OCI-LY7 (cell line): ENCODE measurements at regions not wholly inside any gene's neighbourhood (a gene's known extent, or its start where the extent isn't known, plus 50 kb on each side); places are given as distances from the start of the nearest gene placed in this dataset.
"Not testable (repeated sequence)": the region's sequence is repeated elsewhere in the genome, so short reads cannot be mapped to it uniquely, and the experiment has no call there.

ENCODE experiments used
- BruUV-seq: library from RNA; stranded (reverse); fragments of 400-500 nt; replicated peaks from 2 replicates; lab custom pipeline; 2021; lab: Mats Ljungman, UMichigan
- CTCF ChIA-PET: fragments of 300-600 bp; sonication (Branson Sonifier 250); formaldehyde crosslinking; loops from one replicate; lab custom pipeline; 2022; ENCODE audit warnings: antibody characterized with exemption; ENCODE audit not compliant: unreplicated experiment; lab: Charles Lee
- POLR2A ChIA-PET: fragments of 300-600 bp; sonication (Branson Sonifier 250); formaldehyde crosslinking; loops from one replicate; lab custom pipeline; 2022; ENCODE audit warnings: antibody characterized with exemption; lab: Charles Lee
- DNase-seq: peaks from one replicate; pipeline ENCODE4 v3.0.0-alpha.2; 2015; ENCODE audit warnings: low spot score
- H2AFZ ChIP-seq: fragments of 200-600 bp; sonication (generic), shearing (Covaris generic); 2 replicates; pipeline ENCODE4 v1.6.1; 2014; ENCODE audit warnings: mild to moderate bottlenecking, antibody characterized with exemption, low read length, moderate library complexity
- H3K27ac ChIP-seq: fragments of 200-600 bp; sonication (generic); 2 replicates; pipeline ENCODE4 v1.5.1; 2014; ENCODE audit warnings: mixed run types, low read depth, mild to moderate bottlenecking, moderate library complexity, low read length, inconsistent platforms; ENCODE audit not compliant: poor library complexity, severe bottlenecking
- H3K36me3 ChIP-seq: fragments of 200-600 bp; sonication (generic); 2 replicates; pipeline ENCODE4 v1.6.1; 2014; ENCODE audit warnings: mild to moderate bottlenecking, antibody characterized with exemption, low read length, moderate library complexity, mixed read lengths; ENCODE audit not compliant: insufficient read depth
- H3K4me1 ChIP-seq: fragments of 200-600 bp; sonication (generic); 2 replicates; pipeline ENCODE4 v1.5.1; 2014; ENCODE audit warnings: mild to moderate bottlenecking, low read length; ENCODE audit not compliant: insufficient read depth, poor library complexity, severe bottlenecking
- H3K4me2 ChIP-seq: fragments of 200-600 bp; sonication (generic); 2 replicates; pipeline ENCODE4 v1.6.1; 2014; ENCODE audit warnings: mild to moderate bottlenecking, low read length
- H3K4me3 ChIP-seq: fragments of 200-600 bp; sonication (generic); 2 replicates; pipeline ENCODE4 v1.5.1; 2014; ENCODE audit warnings: mild to moderate bottlenecking, low read depth, low read length; ENCODE audit not compliant: poor library complexity, severe bottlenecking
- H3K79me2 ChIP-seq: fragments of 200-600 bp; sonication (generic); 2 replicates; pipeline ENCODE4 v1.6.1; 2016; ENCODE audit warnings: low read depth, mild to moderate bottlenecking, low read length, moderate library complexity, mixed read lengths; ENCODE audit not compliant: insufficient read depth
- H3K9me2 ChIP-seq: fragments of 200-600 bp; sonication (generic); 2 replicates; pipeline ENCODE4 v1.6.1; 2016; ENCODE audit warnings: mild to moderate bottlenecking, low read length, mixed read lengths; ENCODE audit not compliant: insufficient read depth
- H3K9me3 ChIP-seq: fragments of 200-600 bp; sonication (generic); 2 replicates; pipeline ENCODE4 v1.6.1; 2014; ENCODE audit warnings: mild to moderate bottlenecking, mixed run types, low read length, mixed read lengths
- H4K20me1 ChIP-seq: fragments of 200-600 bp; sonication (generic); 2 replicates; pipeline ENCODE4 v1.6.1; 2014; ENCODE audit warnings: mild to moderate bottlenecking, antibody characterized with exemption, low read length, moderate library complexity, mixed read lengths; ENCODE audit not compliant: insufficient read depth
- CTCF ChIP-seq: fragments of 200-600 bp; sonication (generic); conservative IDR thresholded peaks from 2 replicates; pipeline ENCODE4 v1.5.1; 2014; ENCODE audit warnings: mild to moderate bottlenecking, antibody characterized with exemption, low read length, moderate library complexity, mixed read lengths
- EZH2phosphoT487 ChIP-seq: fragments of 200-600 bp; sonication (generic); IDR thresholded peaks from 2 replicates; pipeline ENCODE4 v1.6.1; 2018; ENCODE audit warnings: low read depth, borderline replicate concordance, mild to moderate bottlenecking, mixed run types, antibody characterized with exemption, low read length, moderate library complexity, mixed read lengths
- intact Hi-C: fragments of 100-400 bp; cut with micrococcal nuclease; formaldehyde crosslinking; loops from one replicate; pipeline ENCODE4 v1.10.0; 2022; ENCODE audit not compliant: unreplicated experiment

GRCh38 chr1:172727275-172727857 is 68.5 kb downstream of the FASLG start:
- intact Hi-C loops = no loop called here
- CTCF ChIA-PET = interaction anchor here (0.5 kb wide), 1 partner anchor 168 kb away, joined by 7 read pairs; no protein-coding TSS in a partner anchor

GRCh38 chr1:172727956-172728603 is 69.2 kb downstream of the FASLG start:
- ChIA-PET CTCF (no interaction called here), POLR2A (interaction anchor here (0.6 to 0.9 kb wide), 3 partner anchors 14 to 295 kb away, joined by 3 to 4 read pairs (median 3); no protein-coding TSS in a partner anchor)
- Histone ChIP-seq H3K9me3 (peaks cover 14% of the 10 kb centered on the region), H3K9me2 (no peaks in the 10 kb centered on the region), H2AFZ (no peak overlapping the region), H3K4me2 (no peak overlapping the region), H4K20me1 (no peaks in the 10 kb centered on the region), H3K79me2 (no peaks in the 10 kb centered on the region), H3K4me1 (no peaks in the 10 kb centered on the region), H3K27ac (no peak overlapping the region), H3K4me3 (no peak overlapping the region), H3K36me3 (no peaks in the 10 kb centered on the region)
- TF ChIP-seq CTCF (peak; percentile 94), EZH2phosphoT487 (no peak)
- BruUV-seq = no TSS peak
- intact Hi-C loops = no loop called here
- DNase-seq = peak; percentile 63

More at GRCh38 chr1:172727275-172727857, 68.5 kb downstream of the FASLG start:
- Histone ChIP-seq H3K9me3 (peaks cover 14% of the 10 kb centered on the region), H4K20me1 (no peaks in the 10 kb centered on the region), H3K4me3 (no peak overlapping the region), H2AFZ (no peak overlapping the region), H3K36me3 (no peaks in the 10 kb centered on the region), H3K4me1 (no peaks in the 10 kb centered on the region), H3K79me2 (no peaks in the 10 kb centered on the region), H3K27ac (no peak overlapping the region), H3K9me2 (no peaks in the 10 kb centered on the region), H3K4me2 (no peak overlapping the region)
- no peak for DNase-seq
- no peak for TF ChIP-seq CTCF
- BruUV-seq = no TSS peak
- POLR2A ChIA-PET = interaction anchor here (0.6 to 0.9 kb wide), 3 partner anchors 14 to 295 kb away, joined by 3 to 4 read pairs (median 3); no protein-coding TSS in a partner anchor

- H3K27ac ChIP-seq, H3K9me2 ChIP-seq, DNase-seq, H2AFZ ChIP-seq, intact Hi-C loops, H3K4me3 ChIP-seq, H3K79me2 ChIP-seq, H3K4me1 ChIP-seq, H3K4me2 ChIP-seq, CTCF ChIA-PET, H3K36me3 ChIP-seq, BruUV-seq, H4K20me1 ChIP-seq: not testable (repeated sequence)
- POLR2A ChIA-PET = interaction anchor here (0.7 to 0.9 kb wide), 4 partner anchors 12 to 284 kb away, joined by 3 to 4 read pairs (median 3); no protein-coding TSS in a partner anchor
- H3K9me3 ChIP-seq = peaks cover 14% of the 10 kb centered on the region
Observed at GRCh38 chr1:172728705-172729104, 69.8 kb downstream of the FASLG start.
